Caco-2 (cell line): ENCODE measurements at regions not wholly inside any gene's neighbourhood (a gene's known extent, or its start where the extent isn't known, plus 50 kb on each side); places are given as distances from the start of the nearest gene placed in this dataset.

ENCODE experiments used
- BruUV-seq: library from RNA; stranded (reverse); fragments of 400-500 nt; replicated peaks from 2 replicates; lab custom pipeline; 2021; lab: Mats Ljungman, UMichigan
- CTCF ChIA-PET: fragments of 300-600 bp; sonication (Branson Sonifier 250); formaldehyde crosslinking; loops from one replicate; lab custom pipeline; 2022; ENCODE audit warnings: antibody characterized with exemption; lab: Charles Lee
- POLR2A ChIA-PET: fragments of 300-600 bp; sonication (Branson Sonifier 250); formaldehyde crosslinking; loops from one replicate; lab custom pipeline; 2022; ENCODE audit warnings: antibody characterized with exemption; lab: Charles Lee
- DNase-seq, 2 experiments: peaks; one replicate each; pipeline versions ENCODE4 v3.0.0 to v3.0.0-alpha.2; 2020 to 2022
- H3K27me3 ChIP-seq: replicated peaks from 2 replicates; pipeline ENCODE4 v1.6.0; 2011; ENCODE audit warnings: low read length; ENCODE audit not compliant: control insufficient read depth, insufficient read depth
- H3K36me3 ChIP-seq: 2 replicates; pipeline ENCODE4 v1.5.1; 2011; ENCODE audit warnings: low read length; ENCODE audit not compliant: control insufficient read depth, insufficient read depth
- H3K4me1 ChIP-seq: fragments of 250-450 bp; sonication (Bioruptor Pico); 2 replicates; pipeline ENCODE4 v1.5.1; 2020; ENCODE audit warnings: mild to moderate bottlenecking
- H3K4me3 ChIP-seq: 2 replicates; pipeline ENCODE4 v1.5.1; 2011; ENCODE audit warnings: low read depth, mild to moderate bottlenecking, control low read depth, low read length
- H3K9me3 ChIP-seq: fragments of 250-450 bp; sonication (Bioruptor Pico); 2 replicates; pipeline ENCODE4 v1.5.1; 2020; ENCODE audit warnings: mild to moderate bottlenecking, moderate library complexity
- H3K27ac Mint-ChIP-seq: one replicate; pipeline ENCODE4 v1.8.0; 2022; ENCODE audit warnings: mixed read lengths; ENCODE audit not compliant: unreplicated experiment
- H3K27me3 Mint-ChIP-seq: one replicate; pipeline ENCODE4 v1.8.0; 2022; ENCODE audit warnings: mixed read lengths; ENCODE audit not compliant: insufficient read depth, unreplicated experiment
- H3K36me3 Mint-ChIP-seq: one replicate; pipeline ENCODE4 v1.8.0; 2022; ENCODE audit warnings: mild to moderate bottlenecking, mixed read lengths; ENCODE audit not compliant: insufficient read depth, unreplicated experiment
- H3K4me1 Mint-ChIP-seq: one replicate; pipeline ENCODE4 v1.8.0; 2022; ENCODE audit warnings: low read depth, mixed read lengths; ENCODE audit not compliant: unreplicated experiment
- H3K4me3 Mint-ChIP-seq: one replicate; pipeline ENCODE4 v1.8.0; 2022; ENCODE audit warnings: mild to moderate bottlenecking, moderate library complexity, mixed read lengths; ENCODE audit not compliant: unreplicated experiment
- H3K9me3 Mint-ChIP-seq: one replicate; pipeline ENCODE4 v1.8.0; 2022; ENCODE audit warnings: mixed read lengths; ENCODE audit not compliant: unreplicated experiment
- CTCF ChIP-seq, 2 experiments: fragments of 200-600 bp in 1 of 2; IDR thresholded peaks; 1 replicate in 1 of 2; 2 replicates in 1 of 2; pipeline versions ENCODE4 v1.5.1 to v1.8.0; 2011 to 2022; ENCODE audit warnings: antibody characterized with exemption in 1 of 2, control low read depth in 1 of 2, inconsistent platforms in 1 of 2, low read depth in 1 of 2, low read length in 1 of 2, mild to moderate bottlenecking in 1 of 2, moderate library complexity in 1 of 2; ENCODE audit not compliant: insufficient read depth in 1 of 2, severe bottlenecking in 1 of 2, unreplicated experiment in 1 of 2
- intact Hi-C: fragments of 100-400 bp; cut with micrococcal nuclease; formaldehyde crosslinking; loops from one replicate; pipeline ENCODE4 v1.10.0; 2022; ENCODE audit not compliant: unreplicated experiment

GRCh38 chr2:240346753-240347372, 88.6 kb upstream of the GPC1 start:
- H3K27ac Mint-ChIP-seq = no peak overlapping the region
- Histone ChIP-seq H3K4me1 (no peaks in the 10 kb centered on the region), H3K4me3 (no peak overlapping the region), H3K9me3 (no peaks in the 10 kb centered on the region), H3K27me3 (no peaks in the 10 kb centered on the region), H3K36me3 (no peaks in the 10 kb centered on the region)
- intact Hi-C loops = no loop called here
- no peak overlapping the region for H3K4me3 Mint-ChIP-seq
- DNase-seq = no peak
- no peaks in the 10 kb centered on the region for H3K36me3 Mint-ChIP-seq
- ChIA-PET POLR2A (no interaction called here), CTCF (interaction anchor here (0.7 kb wide), 1 partner anchor 90 kb away, joined by 3 read pairs; no protein-coding TSS in a partner anchor)
- H3K27me3 Mint-ChIP-seq = peaks cover 2% of the 10 kb centered on the region
- no peaks in the 10 kb centered on the region for H3K4me1 Mint-ChIP-seq
- no TSS peak for BruUV-seq
- peaks cover 9% of the 10 kb centered on the region for H3K9me3 Mint-ChIP-seq
- TF ChIP-seq CTCF (IDR thresholded peaks at IDR 0.05; ENCODE audit: insufficient read depth in 1 of 2, low read depth in 1 of 2, low read length in 1 of 2, severe bottlenecking in 1 of 2, unreplicated experiment in 1 of 2) = no peak

- BruUV-seq = no TSS peak
- Mint-ChIP-seq H3K4me1 (no peaks in the 10 kb centered on the region), H3K36me3 (no peaks in the 10 kb centered on the region), H3K27me3 (peaks cover 2% of the 10 kb centered on the region), H3K9me3 (peaks cover 9% of the 10 kb centered on the region), H3K27ac (no peak overlapping the region), H3K4me3 (no peak overlapping the region)
- Histone ChIP-seq H3K9me3 (no peaks in the 10 kb centered on the region), H3K27me3 (no peaks in the 10 kb centered on the region), H3K4me3 (no peak overlapping the region), H3K36me3 (no peaks in the 10 kb centered on the region), H3K4me1 (no peaks in the 10 kb centered on the region)
- CTCF ChIA-PET = interaction anchor here (0.7 kb wide), 1 partner anchor 89 kb away, joined by 3 read pairs; no protein-coding TSS in a partner anchor
- no peak for TF ChIP-seq CTCF (IDR thresholded peaks at IDR 0.05; ENCODE audit: insufficient read depth in 1 of 2, low read depth in 1 of 2, low read length in 1 of 2, severe bottlenecking in 1 of 2, unreplicated experiment in 1 of 2)
- POLR2A ChIA-PET = no interaction called here
- no peak for DNase-seq
- intact Hi-C loops = no loop called here
Measured at GRCh38 chr2:240347373-240347940, 88.0 kb upstream of the GPC1 start.

GRCh38 chr2:240347949-240348500, 87.4 kb upstream of the GPC1 start:
- POLR2A ChIA-PET = no interaction called here
- intact Hi-C loops = no loop called here

More at GRCh38 chr2:240347949-240348500, 87.4 kb upstream of the GPC1 start:
- Histone ChIP-seq H3K4me3 (no peak overlapping the region), H3K9me3 (no peaks in the 10 kb centered on the region), H3K36me3 (no peaks in the 10 kb centered on the region), H3K27me3 (no peaks in the 10 kb centered on the region), H3K4me1 (no peaks in the 10 kb centered on the region)
- H3K4me1 Mint-ChIP-seq = no peaks in the 10 kb centered on the region
- no peaks in the 10 kb centered on the region for H3K36me3 Mint-ChIP-seq
- no TSS peak for BruUV-seq
- no peak overlapping the region for H3K27ac Mint-ChIP-seq
- H3K27me3 Mint-ChIP-seq = peaks cover 2% of the 10 kb centered on the region
- H3K4me3 Mint-ChIP-seq = no peak overlapping the region
- DNase-seq = no peak
- H3K9me3 Mint-ChIP-seq = peaks cover 9% of the 10 kb centered on the region
- no peak for TF ChIP-seq CTCF (IDR thresholded peaks at IDR 0.05; ENCODE audit: insufficient read depth in 1 of 2, low read depth in 1 of 2, low read length in 1 of 2, severe bottlenecking in 1 of 2, unreplicated experiment in 1 of 2)
- CTCF ChIA-PET = no interaction called here
